Activated CD8-positive, alpha-beta memory T cell treated with anti-CD3 and anti-CD28 coated beads for 24 hours (primary cell): ENCODE measurements at regions not wholly inside any gene's neighbourhood (a gene's known extent, or its start where the extent isn't known, plus 50 kb on each side); places are given as distances from the start of the nearest gene placed in this dataset.
"Not testable (repeated sequence)": the region's sequence is repeated elsewhere in the genome, so short reads cannot be mapped to it uniquely, and the experiment has no call there.

ENCODE experiments used
- DNase-seq: peaks from one replicate; pipeline ENCODE4 v3.0.0-alpha.2; 2020

GRCh38 chr12:34305176-34305575, 282.9 kb downstream of the ALG10 start:
- no peak for DNase-seq

GRCh38 chr12:34306133-34306830, 284.0 kb downstream of the ALG10 start:
- no peak for DNase-seq

GRCh38 chr12:34309806-34310804, 287.8 kb downstream of the ALG10 start:
- DNase-seq = not testable (repeated sequence)

- DNase-seq = no peak
These were observed 289.0 kb downstream of the ALG10 start for GRCh38 chr12:34311337-34311736.

GRCh38 chr12:34327671-34328070, 305.4 kb downstream of the ALG10 start:
- DNase-seq = no peak

GRCh38 chr12:34333337-34333736, 311.0 kb downstream of the ALG10 start:
- no peak for DNase-seq

GRCh38 chr12:34334538-34334937, 312.2 kb downstream of the ALG10 start:
- DNase-seq = no peak

GRCh38 chr12:34334953-34335743, 312.9 kb downstream of the ALG10 start:
- no peak for DNase-seq

- DNase-seq = no peak
These were observed 313.5 kb downstream of the ALG10 start for GRCh38 chr12:34335819-34336262.

- no peak for DNase-seq
These were observed 314.5 kb downstream of the ALG10 start for GRCh38 chr12:34336619-34337465.

GRCh38 chr12:34338751-34339150, 316.5 kb downstream of the ALG10 start:
- no peak for DNase-seq

- DNase-seq = no peak
These were observed 317.6 kb downstream of the ALG10 start for GRCh38 chr12:34339922-34340321.

GRCh38 chr12:34340534-34341361, 318.5 kb downstream of the ALG10 start:
- no peak for DNase-seq

- no peak for DNase-seq
These were observed 319.1 kb downstream of the ALG10 start for GRCh38 chr12:34341362-34341733.

GRCh38 chr12:34342048-34342447, 319.8 kb downstream of the ALG10 start:
- DNase-seq = no peak

- no peak for DNase-seq
These were observed 321.0 kb downstream of the ALG10 start for GRCh38 chr12:34343345-34343744.

GRCh38 chr12:34343766-34344165, 321.5 kb downstream of the ALG10 start:
- DNase-seq = no peak

- DNase-seq = no peak
These were observed 322.7 kb downstream of the ALG10 start for GRCh38 chr12:34344851-34345522.

GRCh38 chr12:34345801-34346200, 323.5 kb downstream of the ALG10 start:
- DNase-seq = no peak

GRCh38 chr12:34346372-34347034, 324.2 kb downstream of the ALG10 start:
- DNase-seq = no peak
